IMR-90 (cell line): ENCODE measurements at regions not wholly inside any gene's neighbourhood (a gene's known extent, or its start where the extent isn't known, plus 50 kb on each side); places are given as distances from the start of the nearest gene placed in this dataset.

ENCODE experiments used
- ATAC-seq: fragments of 200-7000 bp; cut with Tn5 transposase; 2 replicates; pipeline ENCODE4 v1.9.1; 2020; ENCODE audit warnings: low read depth, mild to moderate bottlenecking, moderate library complexity
- BruUV-seq: library from RNA; stranded (reverse); fragments of 400-500 nt; replicated peaks from 2 replicates; lab custom pipeline; 2021; lab: Mats Ljungman, UMichigan
- CTCF ChIA-PET: fragments of 300-600 bp; formaldehyde crosslinking; extraction: SDS; loops from one replicate; lab custom pipeline; 2021; ENCODE audit warnings: antibody characterized with exemption; lab: Yijun Ruan, JAX
- POLR2A ChIA-PET: fragments of 300-600 bp; sonication (Branson Sonifier 250); formaldehyde crosslinking; loops from one replicate; lab custom pipeline; 2022; ENCODE audit warnings: antibody characterized with exemption; ENCODE audit not compliant: unreplicated experiment; lab: Charles Lee
- DNase-seq: peaks from one replicate; pipeline ENCODE4 v3.0.0; 2013
- H2AFZ ChIP-seq: replicated peaks from 2 replicates; pipeline ENCODE3; 2013; ENCODE audit warnings: low read length, mild to moderate bottlenecking; ENCODE audit not compliant: poor library complexity
- H2AK5ac ChIP-seq: 2 replicates; pipeline ENCODE4 v1.6.1; 2013; ENCODE audit warnings: low read depth, low read length, inconsistent platforms
- H2AK9ac ChIP-seq: replicated peaks from 2 replicates; pipeline ENCODE3; 2013; ENCODE audit warnings: mild to moderate bottlenecking, low read depth, low read length, moderate library complexity; ENCODE audit not compliant: poor library complexity
- H2BK120ac ChIP-seq: 2 replicates; pipeline ENCODE4 v1.6.1; 2013; ENCODE audit warnings: low read depth, low read length, inconsistent platforms
- H2BK15ac ChIP-seq: 3 replicates; pipeline ENCODE4 v1.6.1; 2013; ENCODE audit warnings: low read depth, low read length, inconsistent platforms
- H2BK20ac ChIP-seq: 2 replicates; pipeline ENCODE4 v1.6.1; 2013; ENCODE audit warnings: low read depth, mild to moderate bottlenecking, inconsistent platforms, low read length, moderate library complexity
- H2BK5ac ChIP-seq: 2 replicates; pipeline ENCODE4 v1.6.1; 2013; ENCODE audit warnings: mild to moderate bottlenecking, low read depth, low read length, inconsistent platforms; ENCODE audit not compliant: poor library complexity, severe bottlenecking
- H3K14ac ChIP-seq: replicated peaks from 2 replicates; pipeline ENCODE4 v1.6.1; 2013; ENCODE audit warnings: low read depth, low read length, inconsistent platforms
- H3K18ac ChIP-seq: 2 replicates; pipeline ENCODE4 v1.6.1; 2013; ENCODE audit warnings: low read depth, low read length, control low read depth
- H3K23ac ChIP-seq: 2 replicates; pipeline ENCODE4 v1.6.1; 2013; ENCODE audit warnings: low read depth, low read length, inconsistent platforms
- H3K27ac ChIP-seq: 2 replicates; pipeline ENCODE4 v1.5.1; 2013; ENCODE audit warnings: mild to moderate bottlenecking, control low read depth, low read length; ENCODE audit not compliant: insufficient read depth
- H3K27me3 ChIP-seq: 2 replicates; pipeline ENCODE4 v1.6.1; 2013; ENCODE audit warnings: low read length; ENCODE audit not compliant: control insufficient read depth, insufficient read depth
- H3K36me3 ChIP-seq: 2 replicates; pipeline ENCODE4 v1.6.1; 2013; ENCODE audit warnings: low read length, mixed read lengths; ENCODE audit not compliant: control insufficient read depth, insufficient read depth
- H3K4ac ChIP-seq: 2 replicates; pipeline ENCODE4 v1.6.1; 2013; ENCODE audit warnings: low read depth, low read length, inconsistent platforms
- H3K4me1 ChIP-seq: 2 replicates; pipeline ENCODE4 v1.6.1; 2013; ENCODE audit warnings: low read length, mixed read lengths; ENCODE audit not compliant: control insufficient read depth, insufficient read depth
- H3K4me2 ChIP-seq: 2 replicates; pipeline ENCODE4 v1.6.1; 2013; ENCODE audit warnings: low read depth, mild to moderate bottlenecking, control low read depth, low read length, moderate library complexity
- H3K4me3 ChIP-seq: 2 replicates; pipeline ENCODE4 v1.5.1; 2013; ENCODE audit warnings: low read depth, mild to moderate bottlenecking, control low read depth, low read length, moderate library complexity; ENCODE audit not compliant: insufficient read depth
- H3K56ac ChIP-seq: 2 replicates; pipeline ENCODE4 v1.6.1; 2013; ENCODE audit warnings: low read length, inconsistent platforms; ENCODE audit not compliant: insufficient read depth; ENCODE audit errors: extremely low read depth
- H3K79me1 ChIP-seq, 2 experiments: 2 replicates each; pipeline ENCODE4 v1.6.1; 2013; ENCODE audit warnings: low read length in 2 of 2, inconsistent platforms in 1 of 2, low read depth in 1 of 2
- H3K9ac ChIP-seq: 2 replicates; pipeline ENCODE4 v1.6.1; 2013; ENCODE audit warnings: low read depth, low read length, control low read depth
- H3K9me1 ChIP-seq: 2 replicates; pipeline ENCODE4 v1.6.1; 2013; ENCODE audit warnings: low read length, inconsistent platforms; ENCODE audit not compliant: insufficient read depth
- H3K9me3 ChIP-seq: 2 replicates; pipeline ENCODE4 v1.6.1; 2013; ENCODE audit warnings: low read length; ENCODE audit not compliant: control insufficient read depth, insufficient read depth
- H4K20me1 ChIP-seq: 2 replicates; pipeline ENCODE4 v1.6.1; 2013; ENCODE audit warnings: low read length, inconsistent platforms; ENCODE audit not compliant: insufficient read depth
- H4K5ac ChIP-seq: 2 replicates; pipeline ENCODE4 v1.6.1; 2013; ENCODE audit warnings: mild to moderate bottlenecking, low read depth, low read length, control low read depth
- H4K8ac ChIP-seq, 2 experiments: 2 replicates each; pipeline ENCODE4 v1.6.1; 2013; ENCODE audit warnings: low read depth in 2 of 2, low read length in 2 of 2, control low read depth in 1 of 2, inconsistent platforms in 1 of 2
- H4K91ac ChIP-seq: 2 replicates; pipeline ENCODE4 v1.6.1; 2013; ENCODE audit warnings: low read depth, low read length, inconsistent platforms; ENCODE audit not compliant: insufficient read depth
- WGBS, 2 experiments: methylation state at CpG; one replicate each; pipeline versions ENCODE4 v1.1.5 to v1.1.7; 2013; ENCODE audit warnings: missing lambda C conversion rate in 2 of 2; ENCODE audit not compliant: insufficient read length in 1 of 2; ENCODE audit errors: extremely low coverage in 2 of 2; 5-methylcytosine and 5-hydroxymethylcytosine counted together
- dilution Hi-C: fragments of 300-500 bp; cut with HindIII; formaldehyde crosslinking; loops from one replicate; pipeline ENCODE4 v1.14.3; 2018; ENCODE audit warnings: low sequenced_read_pairs; ENCODE audit not compliant: unreplicated experiment
- in situ Hi-C: fragments of 300-500 bp; cut with MboI; formaldehyde crosslinking; loops from 3 replicates; pipeline ENCODE4 v1.14.3; 2019; ENCODE audit warnings: low sequenced_read_pairs, inconsistent platforms, mixed read lengths
- intact Hi-C: fragments of 100-400 bp; cut with micrococcal nuclease; formaldehyde crosslinking; loops from 2 replicates; pipeline ENCODE4 v1.10.0; 2022
- TF ChIP-seq, protein P1 (sequence below): conservative IDR thresholded peaks from 2 replicates; pipeline ENCODE4 v1.5.1; 2012; ENCODE audit warnings: mild to moderate bottlenecking, low read depth, low read length, improper control_type of control experiment

DNA sequence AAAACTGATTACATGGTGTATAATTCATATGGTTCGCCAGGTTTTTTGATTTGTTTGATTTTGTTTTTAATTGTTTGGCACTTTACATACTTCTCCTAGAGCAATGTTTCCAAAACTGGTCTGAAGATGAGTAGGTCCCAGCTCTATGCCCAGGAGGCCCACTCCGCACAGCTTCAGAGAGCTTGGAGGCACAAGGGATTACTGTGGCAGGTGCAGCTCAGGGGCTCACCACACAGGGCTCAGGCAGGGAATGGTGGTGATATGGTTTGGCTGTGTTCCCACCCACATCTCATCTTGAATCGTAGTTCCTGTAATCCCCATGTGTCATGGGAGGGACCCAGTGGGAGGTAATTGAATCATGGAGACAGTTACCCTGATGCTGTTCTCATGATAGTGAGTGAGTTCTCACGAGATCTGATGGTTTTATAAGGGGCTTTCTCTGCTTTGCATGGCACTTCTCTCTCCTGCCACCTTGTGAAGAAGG lies 296.6 kb downstream of the MED10 start:
- POLR2A ChIA-PET: no interaction called here
- Histone ChIP-seq H2BK120ac (no peak overlapping the region), H3K79me1 (no peaks in the 10 kb centered on the region), H2AK5ac (no peak overlapping the region), H3K56ac (no peak overlapping the region), H3K27me3 (no peaks in the 10 kb centered on the region), H3K4me1 (no peaks in the 10 kb centered on the region), H3K4me2 (no peak overlapping the region), H3K27ac (no peak overlapping the region), H3K23ac (no peak overlapping the region), H3K14ac (no peak overlapping the region), H3K36me3 (no peaks in the 10 kb centered on the region), H2BK20ac (no peak overlapping the region), H3K4ac (no peak overlapping the region), H4K8ac (no peak overlapping the region), H2BK5ac (no peak overlapping the region), H2AFZ (no peak overlapping the region), H4K91ac (no peak overlapping the region), H4K20me1 (no peaks in the 10 kb centered on the region), H3K9me1 (no peaks in the 10 kb centered on the region), H2BK15ac (no peak overlapping the region), H4K5ac (no peak overlapping the region), H3K9ac (no peak overlapping the region), H3K18ac (no peak overlapping the region), H3K4me3 (no peak overlapping the region), H2AK9ac (no peak overlapping the region), H3K9me3 (peaks cover 32% of the 10 kb centered on the region)
- no TSS peak for BruUV-seq
- ATAC-seq (no peak), DNase-seq (no peak)
- CTCF ChIA-PET: no interaction called here
- TF ChIP-seq, protein P1, sequence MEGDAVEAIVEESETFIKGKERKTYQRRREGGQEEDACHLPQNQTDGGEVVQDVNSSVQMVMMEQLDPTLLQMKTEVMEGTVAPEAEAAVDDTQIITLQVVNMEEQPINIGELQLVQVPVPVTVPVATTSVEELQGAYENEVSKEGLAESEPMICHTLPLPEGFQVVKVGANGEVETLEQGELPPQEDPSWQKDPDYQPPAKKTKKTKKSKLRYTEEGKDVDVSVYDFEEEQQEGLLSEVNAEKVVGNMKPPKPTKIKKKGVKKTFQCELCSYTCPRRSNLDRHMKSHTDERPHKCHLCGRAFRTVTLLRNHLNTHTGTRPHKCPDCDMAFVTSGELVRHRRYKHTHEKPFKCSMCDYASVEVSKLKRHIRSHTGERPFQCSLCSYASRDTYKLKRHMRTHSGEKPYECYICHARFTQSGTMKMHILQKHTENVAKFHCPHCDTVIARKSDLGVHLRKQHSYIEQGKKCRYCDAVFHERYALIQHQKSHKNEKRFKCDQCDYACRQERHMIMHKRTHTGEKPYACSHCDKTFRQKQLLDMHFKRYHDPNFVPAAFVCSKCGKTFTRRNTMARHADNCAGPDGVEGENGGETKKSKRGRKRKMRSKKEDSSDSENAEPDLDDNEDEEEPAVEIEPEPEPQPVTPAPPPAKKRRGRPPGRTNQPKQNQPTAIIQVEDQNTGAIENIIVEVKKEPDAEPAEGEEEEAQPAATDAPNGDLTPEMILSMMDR: no peak
- intact Hi-C loops (no loop called here), dilution Hi-C loops (no loop called here), in situ Hi-C loops (no loop called here)
- no CpG with 5 or more reads among the region's 4 CpGs for WGBS, 2 experiments
